Activated CD8-positive, alpha-beta memory T cell treated with anti-CD3 and anti-CD28 coated beads, Interleukin-2, amount 50 U/mL, for 48 hours (primary cell): ENCODE measurements at regions not wholly inside any gene's neighbourhood (a gene's known extent, or its start where the extent isn't known, plus 50 kb on each side); places are given as distances from the start of the nearest gene placed in this dataset.
"Not testable (repeated sequence)": the region's sequence is repeated elsewhere in the genome, so short reads cannot be mapped to it uniquely, and the experiment has no call there.

Source experiments
- DNase-seq: peaks from one replicate; pipeline ENCODE4 v3.0.0-alpha.2; 2020

GRCh38 chr20:16864963-16865362 is 116.8 kb downstream of the OTOR start:
- DNase-seq: no peak

GRCh38 chr20:16865406-16865805 is 117.2 kb downstream of the OTOR start:
- DNase-seq: no peak

DNA sequence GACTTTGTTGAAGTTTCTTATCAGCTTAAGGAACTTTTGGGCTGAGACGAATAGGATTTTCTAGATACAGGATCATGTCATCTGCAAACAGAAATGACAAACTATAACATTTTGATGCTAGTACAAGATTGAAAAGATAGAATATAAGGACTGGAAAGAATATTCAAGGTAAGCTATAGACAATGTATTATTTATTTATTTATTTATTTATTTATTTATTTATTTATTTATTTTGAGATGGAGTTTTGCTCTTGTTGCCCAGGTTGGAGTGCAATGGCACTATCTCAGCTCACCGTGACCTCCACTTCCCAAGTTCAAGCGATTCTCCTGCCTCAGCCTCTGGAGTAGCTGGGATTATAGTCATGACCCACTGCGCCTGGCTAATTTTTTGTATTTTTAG is 125.0 kb downstream of the OTOR start:
- not testable (repeated sequence) for DNase-seq

DNA sequence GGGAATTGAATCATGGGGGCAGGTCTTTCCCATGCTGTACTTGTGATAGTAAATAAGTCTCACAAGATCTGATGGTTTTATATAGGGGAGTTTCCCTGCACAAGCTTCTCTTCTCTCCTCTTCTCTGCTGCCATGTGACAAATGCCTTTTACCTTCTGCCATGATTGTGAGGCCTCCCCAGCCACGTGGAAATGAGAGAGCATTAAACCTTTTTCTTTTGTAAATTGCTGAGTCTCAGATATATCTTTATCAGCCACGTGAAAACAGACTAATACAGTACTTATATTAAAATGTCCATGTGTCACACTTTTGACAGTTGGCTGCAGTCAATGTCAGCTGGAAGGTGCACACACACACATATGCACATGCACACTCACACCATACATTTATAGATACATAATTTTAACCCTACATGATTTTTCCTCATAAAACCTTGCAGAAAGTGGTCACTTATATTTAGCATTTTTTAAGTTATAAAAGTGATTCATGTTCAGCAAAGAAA is 128.9 kb downstream of the OTOR start:
- DNase-seq: no peak

DNA sequence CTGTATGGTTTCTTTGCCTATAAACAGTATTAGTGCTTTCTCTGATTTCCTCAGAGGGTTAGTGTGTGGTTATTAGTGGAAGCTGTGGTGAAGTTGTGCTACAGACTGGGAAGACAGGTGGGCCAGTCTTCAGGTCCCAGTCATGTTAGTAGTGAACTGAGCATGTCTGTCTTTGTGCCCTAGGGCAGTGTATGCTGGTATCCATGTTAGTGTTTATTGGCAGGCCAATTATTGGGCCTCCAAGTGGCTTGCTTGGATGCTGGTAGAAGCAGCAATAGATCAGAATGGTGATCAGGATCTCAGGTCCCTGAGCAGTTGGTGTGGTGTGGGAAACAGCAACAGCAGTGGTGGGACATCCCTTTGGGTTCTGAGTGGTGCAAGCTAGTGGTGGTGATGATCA is 137.6 kb downstream of the OTOR start:
- DNase-seq: no peak

- no peak for DNase-seq
Observed at GRCh38 chr20:16898433-16898832, 150.3 kb downstream of the OTOR start.

DNA sequence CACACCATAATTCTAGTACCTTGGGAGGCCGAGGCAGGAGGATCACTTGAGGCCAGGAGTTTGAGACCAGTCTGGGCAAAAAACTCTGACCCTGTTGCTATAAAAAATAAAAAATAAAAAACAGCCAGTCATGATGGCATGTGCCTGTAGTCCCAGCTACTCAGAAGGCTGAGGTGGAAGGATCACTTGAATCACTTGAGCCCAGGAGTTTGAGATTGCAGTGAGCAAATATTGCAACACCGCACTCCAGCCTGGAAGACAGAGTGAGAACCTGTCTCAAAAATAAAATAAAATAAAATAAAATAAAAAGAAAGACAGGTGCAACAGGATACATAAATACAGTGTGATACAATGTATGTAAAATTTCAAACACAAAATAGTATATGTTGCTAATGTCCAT is 154.5 kb downstream of the OTOR start:
- DNase-seq: no peak

DNA sequence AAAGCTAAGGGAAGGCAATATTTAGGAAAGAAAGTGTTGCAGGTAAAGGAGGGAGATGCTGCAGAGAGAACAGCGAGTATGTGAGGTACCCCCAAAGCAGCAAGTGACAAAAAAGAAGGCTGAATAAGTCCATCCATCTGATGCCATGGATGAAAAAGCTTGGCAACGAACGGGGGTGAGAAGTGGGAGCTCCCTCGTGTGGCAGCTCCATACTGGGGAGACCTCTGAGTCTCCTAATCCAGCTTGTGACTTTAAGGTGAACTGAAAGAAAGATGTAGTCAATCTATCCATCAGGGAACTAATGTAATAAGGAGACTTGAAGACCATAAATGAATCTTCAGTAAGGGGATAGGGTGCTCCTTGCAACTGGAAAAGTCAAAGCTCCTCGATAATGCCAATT is 156.6 kb downstream of the OTOR start:
- no peak for DNase-seq

DNA sequence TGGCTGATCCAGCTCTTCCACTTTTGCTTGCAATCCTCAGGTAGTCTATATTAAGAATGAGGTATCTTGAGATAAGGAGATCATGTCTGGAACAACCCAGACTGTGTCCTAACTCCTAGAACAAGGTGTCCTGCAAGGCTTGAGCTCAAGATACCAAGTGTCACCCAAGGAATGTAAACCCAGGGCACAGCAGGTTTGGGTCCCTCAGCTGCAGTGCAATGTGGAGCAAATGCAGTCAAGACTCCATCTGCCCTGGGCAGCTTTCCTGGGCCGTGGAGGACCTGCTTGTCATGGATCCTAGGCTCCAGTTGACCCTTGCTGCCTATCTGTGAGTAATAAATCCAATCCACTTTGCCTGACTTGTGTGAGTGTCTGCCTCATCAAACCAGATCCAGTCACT is 166.1 kb downstream of the OTOR start:
- no peak for DNase-seq

- no peak for DNase-seq
Observed at GRCh38 chr20:16916165-16916564, 168.0 kb downstream of the OTOR start.

DNA sequence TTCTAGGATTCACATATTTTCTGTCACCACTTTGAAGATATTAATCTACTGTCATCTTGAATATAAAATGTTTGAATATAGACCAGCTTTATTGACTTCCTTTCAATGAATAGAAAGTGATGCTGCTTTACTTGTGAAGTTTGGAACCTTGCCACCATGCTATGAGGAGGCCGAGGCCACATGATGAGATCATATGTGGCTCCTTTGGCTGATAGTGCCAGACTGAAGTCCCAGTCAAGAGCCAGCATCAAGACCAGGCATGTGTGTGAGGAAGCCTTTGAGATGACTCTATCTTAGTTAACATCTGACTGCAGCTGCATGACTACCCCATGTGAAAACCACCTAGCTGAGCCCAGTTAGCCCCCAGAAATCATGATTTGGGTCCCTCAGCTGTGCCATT is 169.5 kb downstream of the OTOR start:
- no peak for DNase-seq

DNA sequence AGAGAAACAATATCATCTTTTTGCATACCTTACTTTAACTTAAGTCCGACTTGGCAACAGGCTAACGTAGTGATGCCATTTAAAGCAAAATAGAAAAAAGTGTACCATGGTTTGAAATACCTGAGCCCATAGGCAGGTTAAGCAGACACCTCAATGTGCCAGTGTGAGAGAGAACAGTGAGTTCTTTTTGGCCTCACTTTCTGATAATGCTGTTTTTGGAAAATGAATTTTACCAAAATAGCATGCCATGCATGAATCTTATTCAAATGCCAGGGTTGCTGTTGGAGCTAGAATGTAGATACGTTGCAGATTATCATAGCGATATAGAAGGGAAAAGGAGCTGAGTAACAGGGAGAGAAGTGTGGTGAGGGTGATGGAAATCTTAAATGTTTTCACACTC is 170.2 kb downstream of the OTOR start:
- no peak for DNase-seq

- DNase-seq: no peak
Observed at GRCh38 chr20:16919841-16920240, 171.7 kb downstream of the OTOR start.

GRCh38 chr20:16922834-16923233 is 174.7 kb downstream of the OTOR start:
- no peak for DNase-seq

DNA sequence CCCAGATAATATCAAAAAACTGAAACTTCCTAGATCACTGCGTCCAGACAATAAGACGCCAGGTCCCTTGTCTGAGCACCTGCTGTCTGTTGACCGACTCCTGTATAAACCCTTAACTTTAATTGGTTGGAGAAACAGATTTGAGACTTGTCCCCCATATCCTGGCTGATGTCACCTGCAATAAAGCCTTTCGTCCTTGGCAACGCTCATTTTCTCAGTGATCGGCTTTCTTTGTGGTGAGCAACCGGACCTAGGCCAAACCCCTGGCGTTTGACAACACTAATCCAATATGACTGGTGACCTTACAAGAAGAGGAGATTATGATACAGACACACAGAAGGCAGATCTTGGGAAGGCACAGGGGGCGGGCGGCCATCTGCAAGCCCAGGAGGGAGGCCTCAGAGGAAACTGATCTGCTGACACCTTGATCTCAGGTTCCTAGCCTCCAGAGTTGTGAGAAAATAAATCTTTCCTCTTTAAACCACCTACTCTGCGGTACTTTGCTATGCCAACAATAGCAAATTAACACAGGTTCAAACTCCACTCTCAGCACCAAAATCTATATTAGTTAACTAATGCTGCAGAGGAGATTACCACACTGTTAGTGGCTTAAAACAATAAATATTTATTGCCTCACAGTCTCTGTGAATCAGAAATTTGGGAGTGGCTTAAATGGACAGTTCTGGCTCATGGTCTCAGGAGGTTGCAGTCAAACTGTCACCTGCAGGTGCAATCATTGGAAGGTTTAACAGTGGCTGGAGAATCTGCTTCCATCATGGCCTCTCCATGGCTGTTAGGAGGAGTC is 178.7 kb downstream of the OTOR start:
- DNase-seq: no peak

- no peak for DNase-seq
Observed at GRCh38 chr20:16929756-16930155, 181.6 kb downstream of the OTOR start.

DNA sequence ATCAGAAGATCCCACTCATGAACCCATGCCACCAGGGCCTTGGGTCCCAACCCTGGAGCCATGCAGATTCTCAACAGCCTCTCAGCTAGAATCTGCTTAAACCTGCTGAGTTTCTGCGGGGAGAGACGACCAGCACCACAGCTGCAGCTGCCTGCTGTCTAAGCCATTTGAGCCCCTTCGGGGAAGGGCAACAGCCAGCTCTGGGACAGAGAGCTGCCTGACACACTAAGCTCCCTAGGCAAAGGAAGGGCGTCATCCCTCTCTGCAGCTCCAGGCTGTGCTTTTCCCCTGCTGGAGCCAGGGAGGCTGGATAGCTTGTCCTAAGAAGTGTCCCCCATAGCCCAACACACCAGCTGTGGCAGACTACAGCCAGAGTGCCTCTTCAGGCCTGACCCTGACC is 182.5 kb downstream of the OTOR start:
- no peak for DNase-seq

GRCh38 chr20:16939051-16939450 is 190.9 kb downstream of the OTOR start:
- DNase-seq: no peak

DNA sequence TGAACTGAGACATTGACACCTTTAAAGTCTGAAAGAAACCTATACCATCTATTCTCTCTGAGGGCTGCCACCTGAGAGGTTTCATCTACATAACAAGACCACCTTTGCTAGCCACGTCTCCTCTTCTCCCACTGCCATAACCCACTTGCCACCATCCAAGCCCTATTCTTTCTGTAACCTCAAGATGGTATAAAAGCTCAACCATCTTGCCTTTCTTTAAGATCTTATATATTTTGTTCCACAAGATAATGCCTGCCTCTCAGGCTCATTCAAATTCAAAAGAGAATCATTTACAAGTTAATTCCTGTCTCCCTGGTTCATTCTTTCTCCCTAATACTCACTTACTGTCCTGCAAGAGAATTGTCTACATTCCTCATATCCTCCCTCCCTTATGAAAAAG is 192.5 kb downstream of the OTOR start:
- no peak for DNase-seq

DNA sequence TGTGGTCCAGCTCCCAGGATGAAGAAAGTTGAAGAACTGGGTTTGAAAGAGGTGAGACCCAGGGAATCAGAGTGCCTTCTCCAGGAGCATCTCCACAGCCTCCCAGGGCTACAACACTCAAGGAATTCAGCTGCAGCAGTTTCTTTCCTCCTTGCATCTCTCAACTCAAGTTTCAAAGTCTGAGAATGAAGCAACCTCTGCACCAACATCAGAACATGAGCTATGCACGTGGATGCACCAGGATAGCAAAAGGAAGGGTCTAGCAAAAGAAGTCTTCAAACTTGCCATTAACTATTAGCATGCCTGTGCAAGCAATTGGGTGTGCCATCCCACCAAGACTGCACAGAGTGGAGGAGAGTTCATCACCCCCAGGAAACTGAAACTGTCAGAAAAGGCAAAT is 193.9 kb downstream of the OTOR start:
- no peak for DNase-seq

DNA sequence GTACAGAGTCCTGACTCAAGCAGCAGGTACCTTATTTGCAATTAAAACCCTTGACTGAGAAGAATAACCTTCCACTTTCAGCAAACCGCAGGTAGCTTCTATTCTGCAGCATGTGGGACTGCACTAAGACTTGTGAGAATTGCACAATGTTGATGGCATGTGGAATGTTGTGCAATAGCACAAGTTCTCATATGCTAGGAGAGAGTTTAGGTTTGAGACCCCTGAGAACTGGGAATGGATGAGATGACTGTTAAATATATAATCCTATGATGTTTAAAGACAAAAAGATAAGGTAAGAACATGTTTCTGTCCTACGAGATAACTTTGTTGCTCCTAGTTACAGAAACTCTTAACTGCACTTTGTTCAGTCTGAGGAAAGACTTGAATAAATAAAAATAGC is 194.6 kb downstream of the OTOR start:
- DNase-seq: no peak

GRCh38 chr20:16944745-16945144 is 196.6 kb downstream of the OTOR start:
- no peak for DNase-seq

GRCh38 chr20:16945619-16946018 is 197.5 kb downstream of the OTOR start:
- DNase-seq: no peak

DNA sequence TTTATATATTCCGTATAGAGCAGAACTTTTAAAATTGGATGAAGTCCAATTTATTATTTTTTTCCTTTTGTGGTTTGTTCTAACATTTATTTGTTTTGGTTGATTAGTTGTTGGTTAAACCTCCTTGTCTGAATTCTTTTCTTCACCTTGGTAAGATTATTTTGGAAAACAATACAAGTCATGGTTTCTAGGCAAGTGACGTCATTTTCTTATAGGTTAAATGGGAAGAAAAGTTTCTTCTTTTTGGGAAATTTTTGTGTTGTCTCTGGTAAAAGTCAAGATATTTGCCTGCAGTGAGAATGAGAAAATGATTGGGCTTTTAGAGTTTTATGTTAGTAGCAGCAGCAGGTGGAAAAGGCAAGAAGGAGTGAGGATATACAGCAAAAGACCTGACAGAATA is 197.9 kb downstream of the OTOR start:
- DNase-seq: no peak

- DNase-seq: no peak
Observed at GRCh38 chr20:16947479-16947878, 199.3 kb downstream of the OTOR start.
